AG04450 (cell line): ENCODE measurements at regions not wholly inside any gene's neighbourhood (a gene's known extent, or its start where the extent isn't known, plus 50 kb on each side); places are given as distances from the start of the nearest gene placed in this dataset.
"Not testable (repeated sequence)": the region's sequence is repeated elsewhere in the genome, so short reads cannot be mapped to it uniquely, and the experiment has no call there.

Experiments
- CTCF ChIA-PET: fragments of 300-600, 350-600 bp; formaldehyde crosslinking; extraction: SDS; loops from one replicate; lab custom pipeline; 2022; ENCODE audit warnings: antibody characterized with exemption, inconsistent platforms; lab: Charles Lee
- POLR2A ChIA-PET: fragments of 350-600 bp; formaldehyde crosslinking; extraction: SDS; loops from one replicate; lab custom pipeline; 2021; ENCODE audit warnings: antibody characterized with exemption, inconsistent platforms; lab: Yijun Ruan, JAX
- DNase-seq: peaks from one replicate; pipeline ENCODE4 v3.0.0-alpha.2; 2011; ENCODE audit warnings: low read depth, low spot score
- H3K27ac ChIP-seq: one replicate; pipeline ENCODE4 v1.5.1; 2012; ENCODE audit warnings: low read depth, low read length, control low read depth
- H3K27me3 ChIP-seq: one replicate; pipeline ENCODE4 v1.6.0; 2012; ENCODE audit warnings: low read length; ENCODE audit not compliant: control insufficient read depth, insufficient read depth
- H3K4me3 ChIP-seq: 2 replicates; pipeline ENCODE4 v1.5.1; 2011; ENCODE audit warnings: mild to moderate bottlenecking, low read depth, low read length, control low read depth
- H3K9me3 ChIP-seq: 2 replicates; pipeline ENCODE4 v1.5.1; 2012; ENCODE audit warnings: low read length; ENCODE audit not compliant: control insufficient read depth, insufficient read depth
- CTCF ChIP-seq: IDR thresholded peaks from 2 replicates; pipeline ENCODE4 v1.5.1; 2011; ENCODE audit warnings: low read depth, low read length, control low read depth, inconsistent platforms

DNA sequence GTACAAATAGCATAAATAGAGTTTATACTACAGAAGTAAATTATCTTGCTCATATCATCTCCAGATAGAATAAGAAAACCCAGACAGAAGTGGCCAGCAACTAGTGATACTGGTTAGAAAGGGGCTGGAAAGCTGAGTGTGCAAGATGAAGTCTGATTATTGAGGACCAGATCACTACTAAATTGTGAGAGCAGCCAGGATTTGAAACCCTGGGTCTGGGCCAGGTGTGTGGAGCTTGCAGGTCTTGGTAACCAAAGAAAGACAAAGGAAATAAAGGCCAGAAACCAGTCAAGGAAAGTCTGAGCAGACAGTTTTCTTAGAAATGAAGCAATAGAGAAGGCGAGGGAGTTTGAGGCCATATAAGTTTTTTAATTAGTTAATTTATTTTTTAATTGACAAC lies 611.8 kb downstream of the ETNK1 start:
- no peak for TF ChIP-seq CTCF
- ChIA-PET POLR2A (no interaction called here), CTCF (interaction anchor here (0.6 to 0.7 kb wide), 2 partner anchors 15 to 169 kb away, joined by 4 read pairs; no protein-coding TSS in a partner anchor)
- Histone ChIP-seq H3K4me3 (no peak overlapping the region), H3K27me3 (no peaks in the 10 kb centered on the region), H3K9me3 (no peaks in the 10 kb centered on the region), H3K27ac (no peak overlapping the region)
- DNase-seq, result no peak

DNA sequence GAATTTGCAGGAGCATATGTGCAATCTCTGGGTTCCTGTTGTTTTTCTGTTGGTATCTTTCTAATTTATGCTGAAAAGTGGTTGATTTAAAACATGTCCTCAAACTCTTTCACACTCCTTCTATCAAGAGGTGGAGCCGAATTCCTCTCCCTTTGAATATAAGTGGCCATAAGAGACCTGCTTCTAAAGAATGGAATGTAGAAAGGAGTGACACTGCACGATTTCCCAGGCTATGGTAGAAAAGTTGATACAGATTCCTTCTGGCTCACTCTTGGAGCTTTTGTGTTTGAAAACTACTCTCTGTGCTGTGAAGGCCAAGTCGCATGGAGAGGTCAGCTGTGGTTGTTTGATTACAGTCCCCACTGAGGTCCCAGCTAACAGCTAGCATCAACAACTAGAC lies 613.2 kb downstream of the ETNK1 start:
- Histone ChIP-seq H3K27ac (no peak overlapping the region), H3K9me3 (no peaks in the 10 kb centered on the region), H3K27me3 (no peaks in the 10 kb centered on the region), H3K4me3 (no peak overlapping the region)
- no peak for TF ChIP-seq CTCF
- ChIA-PET POLR2A (no interaction called here), CTCF (interaction anchor here (0.6 kb wide), 1 partner anchor 761 kb away, joined by 3 read pairs; no protein-coding TSS in a partner anchor)
- no peak for DNase-seq

DNA sequence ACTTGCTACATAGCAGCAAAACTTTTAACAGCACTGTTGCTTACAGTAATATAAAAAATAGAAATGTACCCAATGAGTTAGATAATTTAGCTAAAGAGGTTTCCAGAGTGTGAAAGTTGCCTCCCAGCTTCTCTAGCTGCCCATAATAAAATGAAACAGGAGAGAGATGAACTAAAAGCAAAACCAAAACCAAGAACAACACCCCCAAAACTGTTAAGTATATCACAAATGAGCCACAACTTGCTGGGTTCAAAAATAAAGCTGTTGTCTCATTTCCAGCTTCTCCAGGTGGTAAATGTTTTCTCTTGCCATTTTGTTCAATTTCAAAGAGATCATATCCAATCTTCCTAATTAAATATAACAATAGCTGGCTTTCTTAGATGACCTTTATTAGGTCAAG lies 614.0 kb downstream of the ETNK1 start:
- DNase-seq, result no peak
- ChIA-PET CTCF (no interaction called here), POLR2A (no interaction called here)

DNA sequence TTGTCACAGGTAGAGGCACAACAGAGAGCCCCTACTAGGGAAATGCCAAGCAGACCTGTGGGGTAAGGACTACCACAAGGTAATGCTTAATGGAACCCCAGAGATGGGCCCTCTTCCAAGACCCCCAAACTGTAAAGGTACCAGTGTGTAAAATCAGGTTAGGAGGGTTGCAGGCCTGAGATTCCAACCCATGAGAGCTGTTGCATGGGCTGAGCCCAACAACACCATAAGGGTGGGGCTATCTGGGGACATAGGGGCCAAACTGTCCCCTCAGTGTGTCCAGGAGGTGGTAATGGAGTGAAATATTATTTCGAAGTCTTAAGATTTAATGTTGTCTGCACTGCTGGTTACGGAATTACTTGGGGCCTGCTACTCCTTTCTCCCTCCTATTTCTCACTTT lies 620.2 kb downstream of the ETNK1 start:
- no peak for TF ChIP-seq CTCF
- CTCF ChIA-PET, result no interaction called here
- H3K4me3 ChIP-seq, result no peak overlapping the region
- no peaks in the 10 kb centered on the region for H3K27me3 ChIP-seq
- no peak overlapping the region for H3K27ac ChIP-seq
- H3K9me3 ChIP-seq, result no peaks in the 10 kb centered on the region
- DNase-seq, result no peak
- POLR2A ChIA-PET, result no interaction called here

More for the DNA sequence above, 614.0 kb downstream of the ETNK1 start:
- no peaks in the 10 kb centered on the region for H3K27me3 ChIP-seq
- no peak for TF ChIP-seq CTCF
- H3K27ac ChIP-seq, result no peak overlapping the region
- no peaks in the 10 kb centered on the region for H3K9me3 ChIP-seq
- no peak overlapping the region for H3K4me3 ChIP-seq

DNA sequence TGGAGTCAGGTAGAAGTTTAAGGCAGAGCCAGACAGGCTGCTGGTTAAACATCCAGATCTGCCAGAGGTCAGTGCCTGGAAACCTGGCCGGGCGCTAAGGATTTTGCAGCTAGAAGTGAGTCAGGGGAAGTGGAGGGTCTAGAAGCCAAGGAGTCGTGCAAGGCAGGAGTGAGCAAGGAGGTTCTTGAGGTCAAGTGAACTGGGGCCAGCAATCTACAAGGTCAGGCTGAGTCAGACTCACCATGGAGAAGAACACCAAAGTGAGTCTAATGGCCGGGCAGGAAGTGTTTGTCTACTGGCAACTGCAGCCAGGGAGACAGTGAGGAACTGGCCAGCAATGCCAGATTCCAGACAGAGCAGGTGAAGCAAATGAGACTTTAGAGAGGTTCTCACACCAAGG lies 628.2 kb downstream of the ETNK1 start:
- no peak for TF ChIP-seq CTCF
- ChIA-PET POLR2A (no interaction called here), CTCF (no interaction called here)
- H3K9me3 ChIP-seq, result no peaks in the 10 kb centered on the region
- H3K4me3 ChIP-seq, result no peak overlapping the region
- H3K27me3 ChIP-seq, result no peaks in the 10 kb centered on the region
- DNase-seq, result no peak
- no peak overlapping the region for H3K27ac ChIP-seq

DNA sequence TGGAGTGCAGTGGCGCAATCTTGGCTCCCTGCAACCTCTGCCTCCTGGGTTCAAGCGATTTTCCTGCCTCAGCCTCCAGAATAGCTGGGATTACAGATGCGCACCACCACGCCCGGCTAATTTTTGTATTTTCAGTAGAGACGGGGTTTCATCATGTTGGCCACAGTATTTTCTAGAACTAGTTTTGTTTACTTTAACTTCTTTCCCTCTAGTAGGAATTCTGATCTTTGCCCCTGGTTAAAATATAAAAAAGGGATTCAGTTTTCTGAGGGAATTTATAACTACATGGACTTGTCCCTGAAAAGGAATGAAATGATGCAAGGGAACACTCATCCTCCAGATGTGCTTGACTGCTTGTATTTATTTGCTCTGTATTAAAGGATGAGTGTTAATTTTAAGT lies 628.9 kb downstream of the ETNK1 start:
- DNase-seq, H3K27ac ChIP-seq, POLR2A ChIA-PET, H3K27me3 ChIP-seq, CTCF ChIA-PET, H3K9me3 ChIP-seq, H3K4me3 ChIP-seq: not testable (repeated sequence)
